ENCODE measurements at regions not wholly inside any gene's neighbourhood (a gene's known extent, or its start where the extent isn't known, plus 50 kb on each side); places are given as distances from the start of the nearest gene placed in this dataset.

GRCh38 chr10:62960416-62960815 is 144.2 kb upstream of the EGR2 start:
- Histone ChIP-seq H3K4me3 (ENCODE audit: control insufficient read depth in 2 of 3, extremely low read depth in 1 of 3, insufficient read depth in 2 of 3, low read depth in 1 of 3, low read length in 3 of 3) (no peak overlapping the region), H4K20me1 (ENCODE audit: control insufficient read depth, extremely low read depth, insufficient read depth, low read length) (no peaks in the 10 kb centered on the region), H3K27ac (ENCODE audit: control insufficient read depth, insufficient read depth, low read length) (no peak overlapping the region), H3K36me3 (ENCODE audit: control insufficient read depth in 2 of 2, extremely low read depth in 1 of 2, insufficient read depth in 2 of 2, low read length in 2 of 2) (no peaks in the 10 kb centered on the region), H3K9me1 (ENCODE audit: control insufficient read depth, extremely low read depth, insufficient read depth, low read length) (no peaks in the 10 kb centered on the region), H3K9ac (ENCODE audit: control insufficient read depth, extremely low read depth, insufficient read depth, low read length) (no peak overlapping the region), H3K4me2 (ENCODE audit: control insufficient read depth, extremely low read depth, insufficient read depth, low read depth, low read length) (no peak overlapping the region), H3K9me3 (ENCODE audit: control insufficient read depth, low read depth, low read length) (no peaks in the 10 kb centered on the region), H3K27me3 (ENCODE audit: control insufficient read depth, extremely low read depth, insufficient read depth, low read length) (peaks cover 8% of the 10 kb centered on the region), H2AFZ (ENCODE audit: control insufficient read depth, low read length) (no peak overlapping the region), H3K4me1 (ENCODE audit: control insufficient read depth, extremely low read depth, insufficient read depth, low read length) (no peaks in the 10 kb centered on the region), H3K79me2 (ENCODE audit: control insufficient read depth, insufficient read depth, low read length) (no peaks in the 10 kb centered on the region)
- TF ChIP-seq EZH2 (IDR thresholded peaks at IDR 0.05; ENCODE audit: low read length) (no peak), CTCF (optimal IDR thresholded peaks at IDR 0.05 in 1 of 3, IDR thresholded peaks at IDR 0.05 in 1 of 3, conservative IDR thresholded peaks at IDR 0.05 in 1 of 3; ENCODE audit: extremely low read depth in 1 of 3, insufficient read depth in 2 of 3, low read length in 3 of 3) (no peak)
- FAIRE-seq (no peak), DNase-seq (ENCODE audit: low read depth, low spot score) (no peak)
- dilution Hi-C loops (cut with MboI; ENCODE audit: extremely low pct_ligation_motif_present, low sequenced_read_pairs): no loop called here

GRCh38 chr10:62959553-62959952 is 143.4 kb upstream of the EGR2 start:
- no peaks in the 10 kb centered on the region for H3K4me1 ChIP-seq (ENCODE audit: control insufficient read depth, extremely low read depth, insufficient read depth, low read length)

More at GRCh38 chr10:62959553-62959952, 143.4 kb upstream of the EGR2 start:
- no peaks in the 10 kb centered on the region for H3K9me1 ChIP-seq (ENCODE audit: control insufficient read depth, extremely low read depth, insufficient read depth, low read length)
- DNase-seq (ENCODE audit: low read depth, low spot score) (no peak), FAIRE-seq (no peak)
- H3K9ac ChIP-seq (ENCODE audit: control insufficient read depth, extremely low read depth, insufficient read depth, low read length): no peak overlapping the region
- H3K4me2 ChIP-seq (ENCODE audit: control insufficient read depth, extremely low read depth, insufficient read depth, low read depth, low read length): no peak overlapping the region
- H3K36me3 ChIP-seq (ENCODE audit: control insufficient read depth in 2 of 2, extremely low read depth in 1 of 2, insufficient read depth in 2 of 2, low read length in 2 of 2): no peaks in the 10 kb centered on the region
- H3K27ac ChIP-seq (ENCODE audit: control insufficient read depth, insufficient read depth, low read length): no peak overlapping the region
- H3K79me2 ChIP-seq (ENCODE audit: control insufficient read depth, insufficient read depth, low read length): no peaks in the 10 kb centered on the region
- H4K20me1 ChIP-seq (ENCODE audit: control insufficient read depth, extremely low read depth, insufficient read depth, low read length): no peaks in the 10 kb centered on the region
- no peak for TF ChIP-seq EZH2 (IDR thresholded peaks at IDR 0.05; ENCODE audit: low read length)
- TF ChIP-seq CTCF (optimal IDR thresholded peaks at IDR 0.05 in 1 of 3, IDR thresholded peaks at IDR 0.05 in 1 of 3, conservative IDR thresholded peaks at IDR 0.05 in 1 of 3; ENCODE audit: extremely low read depth in 1 of 3, insufficient read depth in 2 of 3, low read length in 3 of 3): no peak
- H3K27me3 ChIP-seq (ENCODE audit: control insufficient read depth, extremely low read depth, insufficient read depth, low read length): peaks cover 8% of the 10 kb centered on the region
- H3K4me3 ChIP-seq (ENCODE audit: control insufficient read depth in 2 of 3, extremely low read depth in 1 of 3, insufficient read depth in 2 of 3, low read depth in 1 of 3, low read length in 3 of 3): no peak overlapping the region
- no peaks in the 10 kb centered on the region for H3K9me3 ChIP-seq (ENCODE audit: control insufficient read depth, low read depth, low read length)
- no peak overlapping the region for H2AFZ ChIP-seq (ENCODE audit: control insufficient read depth, low read length)
- dilution Hi-C loops (cut with MboI; ENCODE audit: extremely low pct_ligation_motif_present, low sequenced_read_pairs): no loop called here

Measured in keratinocyte (primary cell).